Mesenchymal stem cell (in vitro differentiated cells and primary cell): ENCODE measurements at regions not wholly inside any gene's neighbourhood (a gene's known extent, or its start where the extent isn't known, plus 50 kb on each side); places are given as distances from the start of the nearest gene placed in this dataset.

Experiments used
- DNase-seq: peaks from one replicate; pipeline ENCODE4 v3.0.0-alpha.2; 2013
- H2AFZ ChIP-seq: one replicate; pipeline ENCODE4 v1.6.1; 2013; ENCODE audit warnings: low read depth, mild to moderate bottlenecking, control low read depth, inconsistent platforms, low read length, moderate library complexity
- H2AK5ac ChIP-seq: 2 replicates; pipeline ENCODE4 v1.6.1; 2013; ENCODE audit warnings: low read length, moderate library complexity, mild to moderate bottlenecking, inconsistent platforms; ENCODE audit not compliant: severe bottlenecking
- H2BK120ac ChIP-seq: one replicate; pipeline ENCODE4 v1.6.1; 2013; ENCODE audit warnings: low read depth, mild to moderate bottlenecking, inconsistent platforms, low read length, moderate library complexity
- H2BK12ac ChIP-seq, 2 experiments: one replicate each; pipeline ENCODE4 v1.6.1; 2013; ENCODE audit warnings: inconsistent platforms in 2 of 2, low read length in 2 of 2, mild to moderate bottlenecking in 2 of 2, moderate library complexity in 2 of 2, control low read depth in 1 of 2
- H2BK15ac ChIP-seq: one replicate; pipeline ENCODE4 v1.6.1; 2013; ENCODE audit warnings: mild to moderate bottlenecking, low read depth, inconsistent platforms; ENCODE audit not compliant: poor library complexity, severe bottlenecking
- H2BK5ac ChIP-seq: 2 replicates; pipeline ENCODE4 v1.6.1; 2013; ENCODE audit warnings: low read depth, mild to moderate bottlenecking, low read length, control low read depth, inconsistent platforms; ENCODE audit not compliant: poor library complexity, severe bottlenecking
- H3K14ac ChIP-seq, 2 experiments: one replicate each; pipeline ENCODE4 v1.6.1; 2013; ENCODE audit warnings: inconsistent platforms in 2 of 2, low read length in 2 of 2, control low read depth in 1 of 2, mild to moderate bottlenecking in 1 of 2, moderate library complexity in 1 of 2
- H3K18ac ChIP-seq, 2 experiments: one replicate each; pipeline ENCODE4 v1.6.1; 2013; ENCODE audit warnings: inconsistent platforms in 2 of 2, low read length in 2 of 2, control low read depth in 1 of 2, low read depth in 1 of 2, mild to moderate bottlenecking in 1 of 2
- H3K23ac ChIP-seq, 2 experiments: one replicate each; pipeline ENCODE4 v1.6.1; 2013; ENCODE audit warnings: inconsistent platforms in 2 of 2, low read length in 2 of 2, mild to moderate bottlenecking in 2 of 2, moderate library complexity in 2 of 2, control low read depth in 1 of 2
- H3K27ac ChIP-seq: 2 replicates; pipeline ENCODE4 v1.5.1; 2013; ENCODE audit warnings: mild to moderate bottlenecking, moderate library complexity, low read length, control low read depth, inconsistent platforms; ENCODE audit not compliant: poor library complexity, severe bottlenecking
- H3K27me3 ChIP-seq, 2 experiments: 2 replicates each; pipeline versions ENCODE4 v1.6.1 to v1.7.0; 2013; ENCODE audit warnings: low read length in 2 of 2, mild to moderate bottlenecking in 2 of 2, moderate library complexity in 2 of 2, control low read depth in 1 of 2, inconsistent platforms in 1 of 2; ENCODE audit not compliant: control insufficient read depth in 1 of 2, insufficient read depth in 1 of 2
- H3K36me3 ChIP-seq, 2 experiments: 2 replicates each; pipeline versions ENCODE4 v1.6.1 to v1.7.0; 2013; ENCODE audit warnings: low read length in 2 of 2, control low read depth in 1 of 2, inconsistent platforms in 1 of 2, low read depth in 1 of 2, mild to moderate bottlenecking in 1 of 2; ENCODE audit not compliant: insufficient read depth in 2 of 2, control insufficient read depth in 1 of 2
- H3K4ac ChIP-seq, 2 experiments: one replicate each; pipeline ENCODE4 v1.6.1; 2013; ENCODE audit warnings: inconsistent platforms in 2 of 2, low read length in 2 of 2, mild to moderate bottlenecking in 2 of 2, moderate library complexity in 2 of 2, control low read depth in 1 of 2, low read depth in 1 of 2
- H3K4me1 ChIP-seq: 2 replicates; pipeline ENCODE4 v1.6.1; 2013; ENCODE audit warnings: low read depth, low read length, control low read depth; ENCODE audit not compliant: control insufficient read depth, insufficient read depth
- H3K4me2 ChIP-seq: 2 replicates; pipeline ENCODE4 v1.6.1; 2013; ENCODE audit warnings: low read length, mild to moderate bottlenecking, inconsistent platforms; ENCODE audit not compliant: poor library complexity, severe bottlenecking
- H3K4me3 ChIP-seq, 2 experiments: 2 replicates each; pipeline versions ENCODE4 v1.5.1 to v1.7.0; 2013; ENCODE audit warnings: low read length in 2 of 2, mild to moderate bottlenecking in 2 of 2, control low read depth in 1 of 2, low read depth in 1 of 2; ENCODE audit not compliant: insufficient read depth in 1 of 2
- H3K79me1 ChIP-seq: replicated peaks from 2 replicates; pipeline ENCODE4 v1.6.1; 2013; ENCODE audit warnings: mild to moderate bottlenecking, control low read depth, low read length, inconsistent platforms; ENCODE audit not compliant: poor library complexity, severe bottlenecking
- H3K9ac ChIP-seq: 2 replicates; pipeline ENCODE4 v1.7.0; 2013; ENCODE audit warnings: mild to moderate bottlenecking, low read length, moderate library complexity
- H3K9me3 ChIP-seq: 2 replicates; pipeline ENCODE4 v1.7.0; 2013; ENCODE audit warnings: mild to moderate bottlenecking, low read length; ENCODE audit not compliant: control insufficient read depth
- H4K8ac ChIP-seq: one replicate; pipeline ENCODE4 v1.6.1; 2013; ENCODE audit warnings: inconsistent platforms, mild to moderate bottlenecking, low read length, moderate library complexity
- H4K91ac ChIP-seq: one replicate; pipeline ENCODE4 v1.6.1; 2013; ENCODE audit warnings: mild to moderate bottlenecking, low read length, inconsistent platforms
- WGBS: methylation state at CpG from one replicate; pipeline ENCODE4 v1.1.7; 2013; ENCODE audit warnings: mixed read lengths; 5-methylcytosine and 5-hydroxymethylcytosine counted together

DNA sequence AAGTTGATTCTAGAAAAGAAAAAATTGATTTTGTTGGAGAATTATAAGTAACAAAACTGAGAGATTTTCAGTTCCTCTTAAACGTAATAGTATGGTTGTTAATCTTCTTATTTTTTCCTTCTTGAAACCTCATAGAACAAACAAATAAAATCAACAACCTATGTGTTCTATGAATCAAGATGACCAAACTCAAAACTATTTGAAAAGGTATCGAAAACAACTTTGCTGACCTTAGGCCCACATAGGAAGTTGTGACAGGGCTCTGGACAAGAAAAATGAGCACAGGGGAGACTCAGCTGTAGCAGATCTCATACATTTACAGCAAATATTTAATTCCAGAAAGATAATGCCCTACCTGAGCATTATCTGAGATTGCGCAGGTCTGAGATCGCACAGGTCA is 169.4 kb upstream of the CCNH start:
- 93% methylated on average over 3 of the region's 4 CpGs for WGBS
- H3K4me2 ChIP-seq = no peak overlapping the region

DNA sequence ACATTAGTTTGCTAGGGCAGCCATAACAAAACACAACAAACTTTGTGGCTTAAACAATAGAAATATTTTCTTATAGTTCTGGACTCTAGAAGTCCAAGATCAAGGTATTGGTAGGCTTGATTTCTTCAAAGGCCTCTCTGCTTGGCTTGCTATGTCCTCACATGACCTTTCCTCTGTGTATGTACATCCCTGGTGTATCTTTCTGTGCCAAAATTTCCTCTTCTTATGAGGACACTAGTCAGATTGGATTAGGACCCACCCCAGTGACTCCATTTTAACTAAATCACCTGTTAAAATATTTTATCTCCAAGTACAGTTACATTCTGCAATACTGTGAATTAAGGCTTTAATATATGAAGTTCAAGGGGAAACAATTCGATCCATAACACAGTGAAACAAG is 168.9 kb upstream of the CCNH start:
- Histone ChIP-seq H2BK5ac (no peak overlapping the region), H3K4ac (no peak overlapping the region), H3K27me3 (no peaks in the 10 kb centered on the region), H2BK120ac (no peak overlapping the region), H2BK15ac (no peak overlapping the region), H3K18ac (no peak overlapping the region), H4K8ac (no peak overlapping the region), H2AFZ (no peak overlapping the region), H2BK12ac (no peak overlapping the region), H3K79me1 (no peaks in the 10 kb centered on the region), H3K9ac (no peak overlapping the region), H3K36me3 (no peaks in the 10 kb centered on the region), H3K9me3 (no peaks in the 10 kb centered on the region), H3K4me1 (no peaks in the 10 kb centered on the region), H4K91ac (no peak overlapping the region), H3K14ac (no peak overlapping the region), H3K4me2 (no peak overlapping the region), H3K4me3 (no peak overlapping the region), H3K23ac (no peak overlapping the region), H3K27ac (no peak overlapping the region), H2AK5ac (no peak overlapping the region)
- no peak for DNase-seq
- no CpG with 5 or more reads among the region's 1 CpG for WGBS

More for the DNA sequence above, 169.4 kb upstream of the CCNH start:
- Histone ChIP-seq H4K91ac (no peak overlapping the region), H3K9ac (no peak overlapping the region), H2BK5ac (no peak overlapping the region), H2AFZ (no peak overlapping the region), H3K23ac (no peak overlapping the region), H3K79me1 (no peaks in the 10 kb centered on the region), H4K8ac (no peak overlapping the region), H2AK5ac (no peak overlapping the region), H3K9me3 (no peaks in the 10 kb centered on the region), H2BK15ac (no peak overlapping the region), H3K27ac (no peak overlapping the region), H3K18ac (no peak overlapping the region), H3K27me3 (no peaks in the 10 kb centered on the region), H3K4me3 (no peak overlapping the region), H3K36me3 (no peaks in the 10 kb centered on the region), H2BK120ac (no peak overlapping the region), H3K4me1 (no peaks in the 10 kb centered on the region), H2BK12ac (no peak overlapping the region), H3K4ac (no peak overlapping the region), H3K14ac (no peak overlapping the region)
- no peak for DNase-seq

DNA sequence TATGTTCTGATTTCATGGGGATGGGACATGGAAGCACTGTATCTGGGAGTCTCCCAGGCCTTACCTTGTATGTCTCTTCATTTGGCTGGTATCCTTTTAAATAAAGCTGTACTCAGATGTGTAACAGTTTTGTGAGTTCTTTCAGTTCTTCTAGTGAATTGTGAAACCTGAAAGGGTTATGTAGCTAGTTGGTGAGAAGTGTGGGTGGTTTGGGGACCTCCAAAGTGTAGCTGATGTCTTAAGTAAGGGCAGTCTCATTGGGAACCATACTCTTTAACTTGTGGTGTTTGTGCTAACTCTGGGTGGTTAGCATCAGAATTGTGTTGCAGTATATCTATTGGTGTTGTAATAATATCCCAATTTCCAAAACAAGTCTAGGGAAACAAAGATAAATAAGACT is 166.9 kb upstream of the CCNH start:
- Histone ChIP-seq H3K14ac (no peak overlapping the region), H4K91ac (no peak overlapping the region), H3K9me3 (no peaks in the 10 kb centered on the region), H3K4ac (no peak overlapping the region), H3K27me3 (no peaks in the 10 kb centered on the region), H2BK15ac (no peak overlapping the region), H3K27ac (no peak overlapping the region), H3K18ac (no peak overlapping the region), H3K4me3 (no peak overlapping the region), H2AK5ac (no peak overlapping the region), H4K8ac (no peak overlapping the region), H2BK5ac (no peak overlapping the region), H3K4me2 (no peak overlapping the region), H2AFZ (no peak overlapping the region), H2BK120ac (no peak overlapping the region), H3K36me3 (no peaks in the 10 kb centered on the region), H3K9ac (no peak overlapping the region), H3K23ac (no peak overlapping the region), H2BK12ac (no peak overlapping the region), H3K4me1 (no peaks in the 10 kb centered on the region), H3K79me1 (no peaks in the 10 kb centered on the region)
- DNase-seq = no peak

DNA sequence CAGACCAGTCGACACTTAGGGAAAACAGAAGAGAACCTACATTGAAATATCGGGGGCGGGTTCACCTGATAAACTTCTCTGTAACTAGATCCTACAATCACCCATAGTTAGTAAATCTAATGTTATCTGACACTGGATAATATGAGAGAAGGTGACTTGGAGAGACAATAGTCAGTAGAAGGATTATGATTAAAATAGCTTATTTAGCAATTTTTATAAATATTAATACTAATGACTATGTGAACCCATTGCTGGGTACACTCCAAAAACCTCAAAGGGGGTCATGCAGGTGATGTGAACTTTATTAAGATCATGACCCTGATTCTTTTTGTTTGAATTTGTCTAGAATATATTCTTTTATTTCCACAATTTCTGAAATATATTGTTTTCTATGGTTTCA is 164.1 kb upstream of the CCNH start:
- Histone ChIP-seq H2BK5ac (no peak overlapping the region), H3K9me3 (no peaks in the 10 kb centered on the region), H3K4me1 (no peaks in the 10 kb centered on the region), H2BK12ac (no peak overlapping the region), H3K9ac (no peak overlapping the region), H4K91ac (no peak overlapping the region), H3K4me2 (no peak overlapping the region), H3K27ac (no peak overlapping the region), H2BK15ac (no peak overlapping the region), H3K14ac (no peak overlapping the region), H2BK120ac (no peak overlapping the region), H3K79me1 (no peaks in the 10 kb centered on the region), H2AFZ (no peak overlapping the region), H3K4ac (no peak overlapping the region), H3K27me3 (no peaks in the 10 kb centered on the region), H3K23ac (no peak overlapping the region), H3K36me3 (no peaks in the 10 kb centered on the region), H2AK5ac (no peak overlapping the region), H3K4me3 (no peak overlapping the region), H4K8ac (no peak overlapping the region), H3K18ac (no peak overlapping the region)
- WGBS = 83% methylated on average over 3 of the region's 3 CpGs
- DNase-seq = no peak
